SU-DHL-6 (cell line): ENCODE measurements at regions not wholly inside any gene's neighbourhood (a gene's known extent, or its start where the extent isn't known, plus 50 kb on each side); places are given as distances from the start of the nearest gene placed in this dataset.

Source experiments
- H2AFZ ChIP-seq: fragments of 200-600 bp; sonication (generic); 2 replicates; pipeline ENCODE4 v1.6.1; 2014; ENCODE audit warnings: low read depth, mild to moderate bottlenecking, moderate library complexity, mixed read lengths, antibody characterized with exemption, low read length; ENCODE audit not compliant: severe bottlenecking
- H3F3A ChIP-seq: fragments of 200-600 bp; shearing (Covaris generic); 2 replicates; pipeline ENCODE4 v1.6.0; 2016; ENCODE audit warnings: antibody characterized with exemption, mild to moderate bottlenecking; ENCODE audit not compliant: insufficient read depth
- H3K27ac ChIP-seq: fragments of 200-600 bp; sonication (generic); 2 replicates; pipeline ENCODE4 v1.5.1; 2016; ENCODE audit warnings: low read depth, mild to moderate bottlenecking, low read length, moderate library complexity, mixed read lengths
- H3K27me3 ChIP-seq: fragments of 200-600 bp; sonication (generic), shearing (Covaris generic); 2 replicates; pipeline ENCODE4 v1.6.0; 2014; ENCODE audit warnings: mild to moderate bottlenecking, low read length
- H3K36me3 ChIP-seq: fragments of 200-600 bp; sonication (generic); 2 replicates; pipeline ENCODE4 v1.6.1; 2014; ENCODE audit warnings: mild to moderate bottlenecking, low read length, mixed read lengths
- H3K4me2 ChIP-seq: fragments of 300-600, 200-600 bp; shearing (Covaris generic), sonication (generic); 2 replicates; pipeline ENCODE4 v1.6.0; 2014; ENCODE audit warnings: low read length, low read depth, mild to moderate bottlenecking; ENCODE audit not compliant: poor library complexity, severe bottlenecking
- H3K4me3 ChIP-seq: fragments of 200-600 bp; sonication (generic); 2 replicates; pipeline ENCODE4 v1.5.1; 2014; ENCODE audit warnings: antibody characterized with exemption, low read length, mild to moderate bottlenecking, mixed read lengths; ENCODE audit not compliant: insufficient read depth, poor library complexity, severe bottlenecking
- H3K79me2 ChIP-seq: fragments of 200-600 bp; sonication (generic); 2 replicates; pipeline ENCODE4 v1.6.1; 2014; ENCODE audit warnings: mild to moderate bottlenecking, low read length, moderate library complexity; ENCODE audit not compliant: insufficient read depth
- H3K9ac ChIP-seq: fragments of 200-600 bp; sonication (generic); 2 replicates; pipeline ENCODE4 v1.7.0; 2014; ENCODE audit warnings: mild to moderate bottlenecking, low read length
- H3K9me2 ChIP-seq: fragments of 200-600 bp; sonication (generic); replicated peaks from 2 replicates; pipeline ENCODE4 v1.6.1; 2014; ENCODE audit warnings: low read length; ENCODE audit not compliant: insufficient read depth
- H3K9me3 ChIP-seq: fragments of 200-600 bp; sonication (generic); 2 replicates; pipeline ENCODE4 v1.6.1; 2014; ENCODE audit warnings: low read length, mixed read lengths; ENCODE audit not compliant: insufficient read depth
- H4K20me1 ChIP-seq: fragments of 200-600 bp; sonication (generic); 2 replicates; pipeline ENCODE4 v1.6.1; 2014; ENCODE audit warnings: low read depth, mild to moderate bottlenecking, antibody characterized with exemption, low read length, moderate library complexity, mixed read lengths
- EZH2phosphoT487 ChIP-seq: fragments of 200-600 bp; sonication (generic), shearing (Covaris generic); conservative IDR thresholded peaks from 2 replicates; pipeline ENCODE4 v1.6.1; 2018; ENCODE audit warnings: mild to moderate bottlenecking, antibody characterized with exemption, low read length, moderate library complexity, mixed read lengths
- TF ChIP-seq, protein P1 (sequence below): fragments of 200-600 bp; sonication (generic); IDR thresholded peaks from one replicate; pipeline ENCODE4 v1.5.1; 2017; ENCODE audit warnings: antibody characterized with exemption, mild to moderate bottlenecking, low read length, moderate library complexity; ENCODE audit not compliant: insufficient read depth, poor library complexity, severe bottlenecking

DNA sequence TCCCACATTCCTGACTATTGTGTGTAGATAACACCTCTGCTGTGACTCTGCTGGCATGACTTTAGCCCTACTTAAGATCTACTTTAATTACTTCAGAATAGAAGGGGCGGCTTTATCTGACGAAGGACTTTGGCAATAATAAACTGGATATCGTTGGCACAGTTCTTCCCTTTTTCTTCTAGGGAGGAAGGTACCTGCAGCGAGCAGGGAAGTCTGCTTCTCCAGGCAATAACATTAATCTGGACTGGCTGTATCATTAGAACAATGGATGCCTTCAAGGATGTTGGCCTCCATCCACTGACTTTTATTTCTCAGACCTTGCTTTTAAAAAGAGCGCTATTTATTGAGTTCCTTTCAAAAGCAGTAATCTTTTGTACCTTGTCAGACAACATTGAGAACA is 172.6 kb upstream of the THSD7A start:
- H3K36me3 ChIP-seq: no peaks in the 10 kb centered on the region
- TF ChIP-seq, protein P1, sequence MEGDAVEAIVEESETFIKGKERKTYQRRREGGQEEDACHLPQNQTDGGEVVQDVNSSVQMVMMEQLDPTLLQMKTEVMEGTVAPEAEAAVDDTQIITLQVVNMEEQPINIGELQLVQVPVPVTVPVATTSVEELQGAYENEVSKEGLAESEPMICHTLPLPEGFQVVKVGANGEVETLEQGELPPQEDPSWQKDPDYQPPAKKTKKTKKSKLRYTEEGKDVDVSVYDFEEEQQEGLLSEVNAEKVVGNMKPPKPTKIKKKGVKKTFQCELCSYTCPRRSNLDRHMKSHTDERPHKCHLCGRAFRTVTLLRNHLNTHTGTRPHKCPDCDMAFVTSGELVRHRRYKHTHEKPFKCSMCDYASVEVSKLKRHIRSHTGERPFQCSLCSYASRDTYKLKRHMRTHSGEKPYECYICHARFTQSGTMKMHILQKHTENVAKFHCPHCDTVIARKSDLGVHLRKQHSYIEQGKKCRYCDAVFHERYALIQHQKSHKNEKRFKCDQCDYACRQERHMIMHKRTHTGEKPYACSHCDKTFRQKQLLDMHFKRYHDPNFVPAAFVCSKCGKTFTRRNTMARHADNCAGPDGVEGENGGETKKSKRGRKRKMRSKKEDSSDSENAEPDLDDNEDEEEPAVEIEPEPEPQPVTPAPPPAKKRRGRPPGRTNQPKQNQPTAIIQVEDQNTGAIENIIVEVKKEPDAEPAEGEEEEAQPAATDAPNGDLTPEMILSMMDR: no peak
- TF ChIP-seq EZH2phosphoT487: no peak
- no peak overlapping the region for H3K9ac ChIP-seq
- no peak overlapping the region for H3K4me2 ChIP-seq
- no peaks in the 10 kb centered on the region for H3F3A ChIP-seq
- H3K4me3 ChIP-seq: no peak overlapping the region
- H3K27ac ChIP-seq: no peak overlapping the region
- no peaks in the 10 kb centered on the region for H3K9me2 ChIP-seq
- H3K79me2 ChIP-seq: no peaks in the 10 kb centered on the region
- no peaks in the 10 kb centered on the region for H3K9me3 ChIP-seq
- no peaks in the 10 kb centered on the region for H4K20me1 ChIP-seq
- no peak overlapping the region for H2AFZ ChIP-seq
- H3K27me3 ChIP-seq: no peaks in the 10 kb centered on the region

DNA sequence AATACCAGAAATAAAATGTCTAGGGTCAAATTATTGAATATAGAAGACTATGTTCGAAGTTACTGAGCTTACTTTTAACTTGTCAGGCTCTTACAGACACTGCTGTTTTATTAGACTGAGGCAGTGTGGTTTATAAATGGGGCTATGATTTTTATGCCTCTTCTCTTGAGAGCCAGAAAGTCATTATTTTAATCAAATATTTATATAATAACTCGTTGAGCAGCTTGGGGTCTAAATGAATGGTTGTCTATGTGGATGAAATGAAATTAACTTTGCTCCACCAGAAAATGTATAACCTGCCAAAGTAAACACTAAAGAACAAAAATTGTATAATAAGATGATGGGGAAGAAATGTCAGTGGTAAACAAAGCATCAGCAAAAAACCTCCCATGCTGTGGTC is 175.6 kb upstream of the THSD7A start:
- no peaks in the 10 kb centered on the region for H3K36me3 ChIP-seq
- no peaks in the 10 kb centered on the region for H4K20me1 ChIP-seq
- no peak overlapping the region for H3K9ac ChIP-seq
- no peak overlapping the region for H2AFZ ChIP-seq
- no peaks in the 10 kb centered on the region for H3K9me3 ChIP-seq
- no peak overlapping the region for H3K4me3 ChIP-seq
- H3K79me2 ChIP-seq: no peaks in the 10 kb centered on the region
- no peaks in the 10 kb centered on the region for H3K27me3 ChIP-seq
- no peaks in the 10 kb centered on the region for H3K9me2 ChIP-seq
- TF ChIP-seq, protein P1: no peak
- TF ChIP-seq EZH2phosphoT487: no peak
- no peak overlapping the region for H3K27ac ChIP-seq
- no peak overlapping the region for H3K4me2 ChIP-seq
- H3F3A ChIP-seq: no peaks in the 10 kb centered on the region

DNA sequence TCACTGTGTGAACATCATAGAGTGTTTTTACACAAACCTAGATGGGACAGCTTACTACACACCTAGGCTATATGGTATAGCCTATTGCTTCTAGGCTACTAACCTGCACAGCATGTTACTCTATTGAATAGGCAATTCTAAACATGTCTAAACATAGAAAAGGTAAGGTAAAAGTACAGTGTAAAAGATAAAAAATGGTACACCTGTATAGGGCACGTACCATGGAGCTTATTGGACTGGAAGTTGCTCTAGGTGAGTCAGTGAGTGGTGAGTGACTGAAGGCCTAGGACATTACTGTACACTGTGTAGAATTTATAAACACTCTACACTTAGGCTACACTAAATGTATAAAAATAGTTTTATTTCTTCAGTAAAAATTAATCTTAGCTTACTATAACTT is 182.0 kb upstream of the THSD7A start:
- H3K9ac ChIP-seq: no peak overlapping the region
- no peaks in the 10 kb centered on the region for H4K20me1 ChIP-seq
- no peaks in the 10 kb centered on the region for H3K9me3 ChIP-seq
- no peak overlapping the region for H3K4me2 ChIP-seq
- no peak overlapping the region for H3K27ac ChIP-seq
- no peak overlapping the region for H2AFZ ChIP-seq
- TF ChIP-seq EZH2phosphoT487: no peak
- TF ChIP-seq, protein P1: no peak
- H3K36me3 ChIP-seq: no peaks in the 10 kb centered on the region
- no peaks in the 10 kb centered on the region for H3F3A ChIP-seq
- H3K27me3 ChIP-seq: no peaks in the 10 kb centered on the region
- no peak overlapping the region for H3K4me3 ChIP-seq
- H3K9me2 ChIP-seq: no peaks in the 10 kb centered on the region
- H3K79me2 ChIP-seq: no peaks in the 10 kb centered on the region
